GM21619 (cell line): ENCODE measurements at regions not wholly inside any gene's neighbourhood (a gene's known extent, or its start where the extent isn't known, plus 50 kb on each side); places are given as distances from the start of the nearest gene placed in this dataset.
A peak's percentile ranks its signal among the peaks of the same experiment; 100 is the strongest.
"Not testable (repeated sequence)": the region's sequence is repeated elsewhere in the genome, so short reads cannot be mapped to it uniquely, and the experiment has no call there.

ENCODE experiments used
- ATAC-seq: cut with Tn5 transposase; IDR thresholded peaks from one replicate; pipeline ENCODE4 v1.9.1; 2021; ENCODE audit not compliant: unreplicated experiment

DNA sequence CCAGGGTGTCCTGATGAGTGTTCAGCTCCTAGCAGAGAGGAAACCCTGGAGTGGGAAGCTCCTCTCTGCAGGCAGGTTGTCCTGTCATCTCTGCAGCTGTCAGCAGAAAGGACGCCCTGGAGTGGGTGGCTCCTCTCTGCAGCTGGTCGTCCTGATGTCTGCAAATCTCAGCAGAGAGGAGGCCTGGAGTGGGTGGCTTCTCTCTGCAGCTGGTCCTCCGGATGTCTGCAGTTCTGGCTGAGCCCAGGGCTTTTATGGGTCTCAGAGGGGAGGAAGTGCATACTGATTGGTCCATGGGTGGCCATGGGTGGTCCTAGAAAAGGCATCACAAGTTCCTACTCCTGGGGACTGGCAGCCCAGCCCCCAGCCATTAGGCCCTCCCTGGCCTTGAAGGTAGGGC lies 102.6 kb upstream of the BNIP2 start:
- ATAC-seq: no peak

GRCh38 chr15:59791079-59791478 lies 102.0 kb upstream of the BNIP2 start:
- ATAC-seq: no peak

- ATAC-seq: not testable (repeated sequence)
Observed at GRCh38 chr15:59786466-59786865, 97.3 kb upstream of the BNIP2 start.

DNA sequence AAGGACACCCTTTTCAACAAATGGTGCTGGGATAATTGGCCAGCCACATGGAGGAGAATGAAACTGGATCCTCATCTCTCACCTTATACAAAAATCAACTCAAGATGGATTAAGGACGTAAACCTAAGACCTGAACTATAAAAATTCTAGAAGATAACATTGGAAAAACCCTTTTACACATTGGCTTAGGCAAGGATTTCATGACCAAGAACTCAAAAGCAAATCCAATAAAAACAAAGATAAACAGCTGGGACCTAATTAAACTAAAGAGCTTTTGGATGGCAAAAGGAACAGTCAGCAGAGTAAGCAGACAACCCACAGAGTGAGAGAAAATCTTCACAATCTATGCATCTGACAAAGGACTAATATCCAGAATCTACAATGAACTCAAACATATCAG lies 96.9 kb upstream of the BNIP2 start:
- not testable (repeated sequence) for ATAC-seq

DNA sequence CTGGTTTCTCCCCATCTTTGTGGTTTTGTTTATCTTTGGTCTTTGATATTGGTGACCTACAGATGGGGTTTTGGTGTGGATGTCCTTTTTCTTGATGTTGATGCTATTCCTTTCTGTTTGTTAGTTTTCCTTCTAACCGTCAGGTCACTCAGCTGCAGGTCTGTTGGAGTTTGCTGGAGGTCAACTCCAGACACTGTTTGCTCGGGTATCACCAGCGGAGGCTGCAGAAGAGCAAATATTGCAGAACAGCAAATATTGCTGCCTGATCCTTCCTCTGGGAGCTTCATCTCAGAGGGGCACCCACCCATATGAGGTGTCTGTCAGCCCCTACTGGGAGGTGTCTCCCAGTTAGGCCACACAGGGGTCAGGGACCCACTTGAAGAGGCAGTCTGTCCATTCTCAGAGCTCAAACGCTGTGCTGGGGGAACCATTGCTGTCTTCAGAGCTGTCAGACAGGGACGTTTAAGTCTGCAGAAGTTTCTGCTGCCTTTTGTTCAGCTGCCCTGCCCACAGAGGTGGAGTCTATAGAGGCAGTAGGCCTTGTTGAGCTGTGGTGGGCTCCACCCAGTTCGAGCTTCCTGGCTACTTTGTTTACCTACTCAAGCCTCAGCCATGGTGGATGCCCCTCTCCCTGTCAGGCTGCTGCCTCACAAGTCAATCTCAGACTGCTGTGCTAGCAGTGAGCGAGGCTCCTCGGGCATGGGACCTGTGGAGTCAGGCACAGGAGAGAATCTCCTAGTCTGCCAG lies 94.8 kb upstream of the BNIP2 start:
- not testable (repeated sequence) for ATAC-seq

DNA sequence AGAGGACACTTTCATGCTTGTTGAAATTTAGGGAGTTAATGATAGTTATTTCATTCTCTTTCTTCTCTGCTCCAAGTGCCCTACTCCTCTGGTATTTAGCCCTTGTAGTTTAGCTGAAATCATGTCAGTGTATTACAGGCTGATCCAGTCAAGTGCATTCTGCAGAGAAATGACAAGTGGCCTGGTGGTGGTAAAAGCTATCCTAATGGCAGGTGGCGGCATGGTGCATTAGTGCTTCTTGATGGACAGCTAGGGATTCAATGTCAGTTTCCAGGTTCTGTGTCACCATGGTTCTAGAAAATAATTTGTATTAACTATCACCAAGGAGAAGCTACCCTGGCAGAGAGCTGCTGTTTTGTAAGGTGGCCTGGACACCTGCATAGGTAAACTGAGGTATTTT lies 90.0 kb upstream of the BNIP2 start:
- no peak for ATAC-seq

GRCh38 chr15:59764775-59765174 lies 75.7 kb upstream of the BNIP2 start:
- peak; percentile 71 for ATAC-seq

DNA sequence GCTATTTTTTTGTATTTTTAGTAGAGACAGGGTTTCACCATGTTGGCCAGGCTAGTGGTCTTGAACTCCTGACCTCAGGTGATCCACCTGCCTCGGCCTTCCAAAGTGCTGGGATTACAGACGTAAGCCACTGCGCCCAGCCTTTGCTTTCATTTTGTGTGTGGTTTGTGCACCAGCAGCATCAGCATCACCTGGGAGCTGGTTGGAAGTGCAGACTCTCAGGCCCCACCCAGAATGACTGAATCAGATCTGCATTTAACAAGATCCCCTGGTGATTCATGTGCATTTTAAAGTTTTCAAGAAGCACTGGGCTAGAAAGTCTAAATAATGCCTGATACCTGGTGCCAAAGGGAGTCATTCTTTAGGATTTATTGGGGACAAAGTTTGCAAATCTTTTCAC lies 73.4 kb upstream of the BNIP2 start:
- no peak for ATAC-seq

DNA sequence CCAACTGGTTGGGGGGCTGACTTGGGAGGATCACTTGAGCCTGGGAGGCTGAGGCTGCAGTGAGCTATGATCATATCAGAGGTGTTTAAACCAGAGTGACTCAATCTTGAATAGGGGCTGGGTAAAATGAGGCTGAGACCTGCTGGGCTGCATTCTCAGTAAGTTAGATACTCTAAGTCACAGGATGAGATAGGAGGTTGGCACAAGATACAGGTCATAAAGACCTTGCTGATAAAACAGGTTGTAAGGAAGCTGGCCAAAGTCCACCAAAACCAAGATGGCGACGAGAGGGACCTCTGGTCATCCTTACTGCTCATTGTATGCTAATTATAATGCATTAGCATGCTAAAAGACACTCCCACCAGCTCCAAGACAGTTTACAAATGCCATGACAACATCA lies 71.1 kb upstream of the BNIP2 start:
- ATAC-seq: not testable (repeated sequence)

DNA sequence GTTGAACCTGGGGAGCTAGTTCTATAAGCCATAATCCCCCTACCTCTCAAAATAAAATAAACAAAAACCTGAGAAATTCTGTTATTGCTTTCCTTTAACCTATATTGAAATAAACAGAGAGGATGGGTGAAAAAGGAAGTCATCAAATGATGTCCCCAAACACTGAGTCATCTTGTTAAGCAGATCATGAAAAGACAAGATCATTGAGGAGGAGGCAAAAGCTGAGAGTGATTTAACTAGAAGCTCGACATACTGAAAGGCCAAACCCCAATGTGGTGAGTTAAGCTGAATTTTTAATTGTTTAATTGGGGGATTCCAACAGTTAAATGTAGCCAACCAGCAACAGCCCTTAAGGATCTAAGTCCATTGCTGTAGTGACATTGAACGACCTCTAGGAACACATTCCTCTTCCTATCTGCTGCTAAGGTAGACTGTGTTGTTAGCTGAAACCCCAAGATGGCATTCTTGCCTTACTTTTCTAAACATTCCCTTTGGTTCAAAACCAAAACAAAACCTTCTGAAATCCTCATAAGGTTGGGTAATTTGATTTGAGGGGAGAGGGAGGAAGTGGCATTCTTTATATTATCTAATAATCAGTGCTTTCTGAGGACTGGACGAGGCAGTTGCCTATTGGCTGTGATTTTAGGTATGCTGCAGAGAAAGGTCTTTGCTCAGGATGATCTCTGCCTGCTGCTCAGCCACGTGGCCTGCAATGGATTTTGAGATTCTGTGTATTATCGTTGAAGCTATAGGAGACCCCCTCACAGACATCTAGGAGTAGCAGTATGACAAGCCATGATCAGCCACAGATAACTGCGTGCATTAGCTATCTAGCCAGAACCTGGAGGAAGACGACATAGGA lies 62.7 kb upstream of the BNIP2 start:
- no peak for ATAC-seq

DNA sequence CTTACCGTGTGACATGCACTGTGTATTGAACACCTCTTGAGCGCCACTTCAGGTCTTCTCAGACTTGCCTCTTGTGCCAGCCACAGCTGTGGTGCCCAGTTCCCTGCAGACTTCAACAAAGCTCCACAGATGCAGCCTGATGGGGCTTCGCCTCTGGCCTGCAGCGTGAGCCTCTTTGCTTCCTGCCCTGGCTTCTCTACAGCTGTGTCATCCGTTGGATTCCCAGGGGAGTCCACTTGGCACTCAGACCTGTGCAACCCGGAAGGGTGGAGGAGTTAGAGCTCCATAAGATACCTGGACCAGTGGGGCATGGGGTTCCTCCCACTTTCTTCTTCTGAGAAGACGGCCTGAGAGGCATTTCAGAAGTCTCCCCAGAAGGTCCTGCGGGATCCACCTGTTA lies 57.7 kb upstream of the BNIP2 start:
- no peak for ATAC-seq

DNA sequence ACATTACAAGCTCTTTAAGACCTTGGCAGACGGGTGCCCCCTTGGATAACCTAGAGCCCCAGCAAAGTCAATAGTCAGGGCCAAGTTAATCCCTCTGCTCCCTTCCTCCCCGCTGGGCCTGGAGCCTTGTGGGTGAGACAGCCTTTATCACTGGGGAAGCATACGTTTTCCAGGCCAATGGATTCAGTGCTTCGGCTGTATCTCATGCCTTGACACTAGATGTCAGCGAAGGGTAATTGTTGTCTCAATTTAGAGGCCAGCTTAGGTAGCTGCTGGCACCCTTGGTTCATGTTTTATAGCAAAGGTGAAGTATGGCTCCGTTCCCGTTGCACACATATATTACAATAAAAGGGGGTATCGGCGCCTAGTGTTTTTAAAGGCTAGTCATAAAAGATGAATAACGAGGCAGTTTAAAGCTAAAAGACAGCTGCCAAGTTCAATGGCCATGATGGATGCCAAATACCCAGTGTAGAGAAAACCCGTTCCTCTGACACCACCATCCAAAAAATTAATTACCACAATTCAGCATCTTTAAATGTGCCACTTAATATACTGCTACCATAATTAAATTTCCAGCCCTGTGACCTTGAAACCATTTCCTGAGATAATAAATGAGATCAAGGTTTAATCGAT lies 52.3 kb upstream of the BNIP2 start:
- no peak for ATAC-seq

DNA sequence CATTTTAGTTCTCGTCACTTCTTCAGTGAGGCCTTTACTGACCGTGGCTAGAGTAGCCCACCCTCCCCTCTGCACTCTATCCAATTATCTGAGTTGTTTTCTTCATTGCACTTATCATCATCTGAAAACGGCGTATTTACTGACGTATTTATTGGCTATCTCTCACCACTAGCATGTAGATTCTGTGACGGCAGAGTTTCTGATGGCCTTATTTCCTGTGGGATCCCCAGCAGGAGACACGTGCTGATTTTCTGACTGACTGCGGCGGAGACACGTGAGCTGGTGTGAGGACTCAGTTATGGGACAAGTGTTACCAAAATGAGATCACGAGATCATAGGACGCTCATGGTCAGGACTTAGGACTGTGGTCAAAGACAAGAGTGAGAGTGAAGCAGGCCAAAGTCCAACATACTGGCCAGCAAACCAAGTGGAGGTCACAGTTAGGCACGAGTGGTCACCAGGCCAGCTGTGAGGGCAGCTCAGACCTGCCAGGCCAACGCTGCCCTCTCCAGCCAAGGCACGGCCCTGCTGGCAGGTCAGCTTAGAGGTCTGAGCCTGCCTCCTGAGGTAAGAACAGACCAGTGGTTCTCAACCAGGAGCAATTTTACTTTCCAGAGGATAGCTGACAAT lies 50.6 kb upstream of the BNIP2 start:
- no peak for ATAC-seq
